ENCODE measurements at regions not wholly inside any gene's neighbourhood (a gene's known extent, or its start where the extent isn't known, plus 50 kb on each side); places are given as distances from the start of the nearest gene placed in this dataset.

DNA sequence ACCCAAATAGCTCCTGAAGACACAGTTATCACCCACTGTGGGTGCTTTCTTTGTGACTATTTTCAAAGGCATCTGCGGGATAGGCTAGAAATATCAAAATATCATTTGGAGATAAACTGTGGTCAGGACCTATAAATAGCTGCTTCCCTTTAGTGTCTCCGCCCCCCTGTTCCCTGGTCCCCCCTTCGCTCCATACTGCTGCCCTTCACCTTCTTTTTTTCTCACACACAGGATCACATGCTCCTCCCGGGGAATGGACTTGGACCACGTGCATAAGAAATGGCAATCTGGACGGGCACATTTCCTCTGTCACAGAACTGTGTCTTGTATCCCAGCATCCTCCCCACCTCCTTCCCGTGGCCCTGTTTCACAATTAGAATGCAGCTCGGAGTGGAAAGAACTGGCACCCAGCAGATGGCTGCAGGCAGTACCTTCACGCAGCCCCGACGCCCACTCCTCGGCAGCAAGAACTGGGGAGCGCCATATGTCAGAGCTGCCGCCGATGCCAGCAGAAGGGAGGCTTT lies 68.8 kb upstream of the SSX2IP start:
- 0 out of 2 replicates have a peak overlapping the region, but pooled peaks have one; percentile 25 for H2AFZ ChIP-seq (ENCODE audit: low read depth, low read length)
- H3K4me3 ChIP-seq, result no peak overlapping the region
- BruUV-seq (replicated peaks), result no TSS peak
- intact Hi-C loops (cut with micrococcal nuclease), result loop anchor here (10.0 kb wide), 1 partner anchor 854 kb away; no protein-coding TSS in a partner anchor
- H3K4me2 ChIP-seq (ENCODE audit: insufficient read depth, low read length), result no peak overlapping the region
- FAIRE-seq, result no peak
- 19% methylated on average over 15 of the region's 15 CpGs for WGBS (ENCODE audit: insufficient coverage, low coverage, missing lambda C conversion rate)
- H3K36me3 ChIP-seq (ENCODE audit: control insufficient read depth, insufficient read depth, low read length), result no peaks in the 10 kb centered on the region
- peaks cover 2 to 14% of the 10 kb centered on the region in 2 experiments; a peak in 4 of 5 replicates for H3K27me3 ChIP-seq (ENCODE audit: control insufficient read depth in 2 of 2, insufficient read depth in 2 of 2, low read length in 2 of 2)
- H3K4me1 ChIP-seq (replicated peaks in 1 of 2; ENCODE audit: control insufficient read depth in 2 of 2, insufficient read depth in 2 of 2, low read length in 2 of 2), result no peaks in the 10 kb centered on the region
- POLR2A ChIA-PET, result no interaction called here
- DNase-seq (ENCODE audit: extremely low read depth in 1 of 4, low spot score in 3 of 4), result no peak
- no peaks in the 10 kb centered on the region for H3K9me1 ChIP-seq (ENCODE audit: control insufficient read depth, insufficient read depth, low read length)
- no peak overlapping the region for H3K27ac ChIP-seq (ENCODE audit: extremely low read depth, low read depth, low read length)
- TF ChIP-seq SMARCC2 (IDR thresholded peaks at IDR 0.05; ENCODE audit: low read depth), result no peak
- TF ChIP-seq ZNF124 (CRISPR knock-in tag; IDR thresholded peaks at IDR 0.05), result no peak
- no peak for TF ChIP-seq FOXA3 (CRISPR knock-in tag; conservative IDR thresholded peaks at IDR 0.05 in 1 of 2, IDR thresholded peaks at IDR 0.05 in 1 of 2)
- peak; percentile 67; the same call in 1 of the 2 replicates for TF ChIP-seq MEF2D (tag; conservative IDR thresholded peaks at IDR 0.05; ENCODE audit: low read depth)
- in situ Hi-C loops (cut with MboI), result loop anchor here (25.0 kb wide), 1 partner anchor 622 kb away; the partner anchor contains the start of gene PRKACB
- H4K20me1 ChIP-seq (replicated peaks; ENCODE audit: control insufficient read depth, insufficient read depth, low read length), result no peaks in the 10 kb centered on the region
- H3K9me3 ChIP-seq (replicated peaks; ENCODE audit: control insufficient read depth, insufficient read depth, low read depth, low read length), result no peaks in the 10 kb centered on the region; the same call in 1 of the 2 replicates
- H3K9ac ChIP-seq (ENCODE audit: insufficient read depth in 1 of 2, low read depth in 2 of 2, low read length in 2 of 2), result no peak overlapping the region; a peak in 1 of 4 replicates
- no peak for ATAC-seq
- H3K79me2 ChIP-seq (ENCODE audit: control insufficient read depth, insufficient read depth, low read length), result no peaks in the 10 kb centered on the region
- CTCF ChIA-PET (ENCODE audit: low intra/inter-chr PET ratio), result interaction anchor here (1.7 kb wide), 1 partner anchor 91 kb away, joined by 5 read pairs; no protein-coding TSS in a partner anchor

DNA sequence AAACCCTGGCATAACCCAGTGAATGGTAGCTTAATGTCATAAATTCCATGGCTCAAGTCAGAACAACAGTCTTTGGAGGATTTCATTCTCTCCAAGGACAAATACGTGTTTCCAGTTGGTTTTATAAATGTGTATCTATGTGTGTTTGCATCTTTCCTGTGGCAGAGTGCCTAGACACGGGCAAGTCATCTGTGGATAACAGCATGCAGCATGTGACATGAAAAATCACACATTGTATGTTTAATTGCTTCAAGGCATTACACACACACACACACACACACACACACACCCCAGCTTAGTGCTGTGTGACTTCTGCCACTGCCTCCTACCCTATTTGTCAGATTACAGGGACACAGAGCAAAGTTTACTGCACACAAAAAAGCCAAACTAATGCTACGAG lies 68.2 kb upstream of the SSX2IP start:
- intact Hi-C loops (cut with micrococcal nuclease), result loop anchor here (10.0 kb wide), 1 partner anchor 854 kb away; no protein-coding TSS in a partner anchor
- BruUV-seq (replicated peaks), result no TSS peak

More for the DNA sequence above, 68.2 kb upstream of the SSX2IP start:
- Histone ChIP-seq H2AFZ (ENCODE audit: low read depth, low read length) (no peak overlapping the region), H3K27me3 (ENCODE audit: control insufficient read depth in 2 of 2, insufficient read depth in 2 of 2, low read length in 2 of 2) (peaks cover 2 to 14% of the 10 kb centered on the region in 2 experiments; a peak in 2 of 5 replicates), H3K9me3 (replicated peaks; ENCODE audit: control insufficient read depth, insufficient read depth, low read depth, low read length) (no peaks in the 10 kb centered on the region; the same call in 1 of the 2 replicates), H3K4me2 (ENCODE audit: insufficient read depth, low read length) (no peak overlapping the region), H3K9ac (ENCODE audit: insufficient read depth in 1 of 2, low read depth in 2 of 2, low read length in 2 of 2) (no peak overlapping the region), H3K79me2 (ENCODE audit: control insufficient read depth, insufficient read depth, low read length) (no peaks in the 10 kb centered on the region), H3K4me1 (replicated peaks in 1 of 2; ENCODE audit: control insufficient read depth in 2 of 2, insufficient read depth in 2 of 2, low read length in 2 of 2) (no peaks in the 10 kb centered on the region), H3K27ac (ENCODE audit: extremely low read depth, low read depth, low read length) (no peak overlapping the region), H3K4me3 (no peak overlapping the region), H4K20me1 (replicated peaks; ENCODE audit: control insufficient read depth, insufficient read depth, low read length) (no peaks in the 10 kb centered on the region), H3K9me1 (ENCODE audit: control insufficient read depth, insufficient read depth, low read length) (no peaks in the 10 kb centered on the region), H3K36me3 (ENCODE audit: control insufficient read depth, insufficient read depth, low read length) (no peaks in the 10 kb centered on the region)
- CTCF ChIA-PET (ENCODE audit: low intra/inter-chr PET ratio), result interaction anchor here (1.0 kb wide), 1 partner anchor 617 kb away, joined by 3 read pairs; no protein-coding TSS in a partner anchor
- DNase-seq (ENCODE audit: extremely low read depth in 1 of 4, low spot score in 3 of 4) (no peak), FAIRE-seq (no peak), ATAC-seq (no peak)
- in situ Hi-C loops (cut with MboI), result loop anchor here (25.0 kb wide), 1 partner anchor 621 kb away; the partner anchor contains the start of gene PRKACB
- TF ChIP-seq ZKSCAN8 (CRISPR knock-in tag; IDR thresholded peaks at IDR 0.05) (no peak), HOXB6 (CRISPR knock-in tag; IDR thresholded peaks at IDR 0.05; ENCODE audit: borderline replicate concordance) (no peak), KDM4B (IDR thresholded peaks at IDR 0.05; ENCODE audit: borderline replicate concordance in 2 of 2, low read depth in 1 of 2) (no peak), ZNF174 (CRISPR knock-in tag; IDR thresholded peaks at IDR 0.05) (no peak), DDX20 (tag; IDR thresholded peaks at IDR 0.05; ENCODE audit: low read depth) (no peak)
- TF ChIP-seq, protein P1, sequence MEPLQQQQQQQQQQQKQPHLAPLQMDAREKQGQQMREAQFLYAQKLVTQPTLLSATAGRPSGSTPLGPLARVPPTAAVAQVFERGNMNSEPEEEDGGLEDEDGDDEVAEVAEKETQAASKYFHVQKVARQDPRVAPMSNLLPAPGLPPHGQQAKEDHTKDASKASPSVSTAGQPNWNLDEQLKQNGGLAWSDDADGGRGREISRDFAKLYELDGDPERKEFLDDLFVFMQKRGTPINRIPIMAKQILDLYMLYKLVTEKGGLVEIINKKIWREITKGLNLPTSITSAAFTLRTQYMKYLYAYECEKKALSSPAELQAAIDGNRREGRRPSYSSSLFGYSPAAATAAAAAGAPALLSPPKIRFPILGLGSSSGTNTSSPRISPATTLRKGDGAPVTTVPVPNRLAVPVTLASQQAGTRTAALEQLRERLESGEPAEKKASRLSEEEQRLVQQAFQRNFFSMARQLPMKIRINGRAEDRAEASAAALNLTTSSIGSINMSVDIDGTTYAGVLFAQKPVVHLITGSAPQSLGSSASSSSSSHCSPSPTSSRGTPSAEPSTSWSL (CRISPR knock-in tag; IDR thresholded peaks at IDR 0.05; ENCODE audit: borderline replicate concordance), result no peak
- 17% methylated on average over 3 of the region's 3 CpGs for WGBS (ENCODE audit: insufficient coverage, low coverage, missing lambda C conversion rate)
- POLR2A ChIA-PET, result interaction anchor here (0.6 kb wide), 1 partner anchor 28 kb away, joined by 3 read pairs; no protein-coding TSS in a partner anchor

Data from K562 (cell line).